ENCODE measurements at regions not wholly inside any gene's neighbourhood (a gene's known extent, or its start where the extent isn't known, plus 50 kb on each side); places are given as distances from the start of the nearest gene placed in this dataset.

DNA sequence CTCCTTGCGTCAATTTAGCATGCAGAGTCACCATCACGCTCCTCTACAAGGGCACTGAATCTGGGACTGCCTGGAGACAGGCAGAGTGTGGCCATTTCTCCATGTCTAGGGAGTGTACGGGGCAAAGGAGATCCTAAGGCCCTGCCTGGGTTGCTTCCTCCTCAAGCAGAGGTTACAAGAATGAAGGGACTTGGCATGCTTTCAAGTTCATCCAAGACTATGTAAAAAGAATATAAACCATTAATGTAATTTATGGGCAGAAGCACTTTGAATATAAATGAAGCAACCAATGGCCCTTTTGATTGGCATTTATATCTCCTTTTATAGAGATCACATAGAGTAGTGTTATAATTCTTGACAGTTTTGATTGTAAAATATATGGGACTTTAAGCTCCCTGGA is 137.5 kb downstream of the BTBD3 start:
- TF ChIP-seq, protein P1, sequence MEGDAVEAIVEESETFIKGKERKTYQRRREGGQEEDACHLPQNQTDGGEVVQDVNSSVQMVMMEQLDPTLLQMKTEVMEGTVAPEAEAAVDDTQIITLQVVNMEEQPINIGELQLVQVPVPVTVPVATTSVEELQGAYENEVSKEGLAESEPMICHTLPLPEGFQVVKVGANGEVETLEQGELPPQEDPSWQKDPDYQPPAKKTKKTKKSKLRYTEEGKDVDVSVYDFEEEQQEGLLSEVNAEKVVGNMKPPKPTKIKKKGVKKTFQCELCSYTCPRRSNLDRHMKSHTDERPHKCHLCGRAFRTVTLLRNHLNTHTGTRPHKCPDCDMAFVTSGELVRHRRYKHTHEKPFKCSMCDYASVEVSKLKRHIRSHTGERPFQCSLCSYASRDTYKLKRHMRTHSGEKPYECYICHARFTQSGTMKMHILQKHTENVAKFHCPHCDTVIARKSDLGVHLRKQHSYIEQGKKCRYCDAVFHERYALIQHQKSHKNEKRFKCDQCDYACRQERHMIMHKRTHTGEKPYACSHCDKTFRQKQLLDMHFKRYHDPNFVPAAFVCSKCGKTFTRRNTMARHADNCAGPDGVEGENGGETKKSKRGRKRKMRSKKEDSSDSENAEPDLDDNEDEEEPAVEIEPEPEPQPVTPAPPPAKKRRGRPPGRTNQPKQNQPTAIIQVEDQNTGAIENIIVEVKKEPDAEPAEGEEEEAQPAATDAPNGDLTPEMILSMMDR (IDR thresholded peaks at IDR 0.05; ENCODE audit: insufficient read depth, low read length, poor library complexity, severe bottlenecking) = no peak
- no peak for DNase-seq (ENCODE audit: low read depth)
- Histone ChIP-seq H3K27me3 (ENCODE audit: control insufficient read depth, insufficient read depth, low read length) (no peaks in the 10 kb centered on the region), H3K4me3 (ENCODE audit: low read depth, low read length) (no peak overlapping the region), H3K36me3 (ENCODE audit: control insufficient read depth, insufficient read depth, low read length) (no peaks in the 10 kb centered on the region)

DNA sequence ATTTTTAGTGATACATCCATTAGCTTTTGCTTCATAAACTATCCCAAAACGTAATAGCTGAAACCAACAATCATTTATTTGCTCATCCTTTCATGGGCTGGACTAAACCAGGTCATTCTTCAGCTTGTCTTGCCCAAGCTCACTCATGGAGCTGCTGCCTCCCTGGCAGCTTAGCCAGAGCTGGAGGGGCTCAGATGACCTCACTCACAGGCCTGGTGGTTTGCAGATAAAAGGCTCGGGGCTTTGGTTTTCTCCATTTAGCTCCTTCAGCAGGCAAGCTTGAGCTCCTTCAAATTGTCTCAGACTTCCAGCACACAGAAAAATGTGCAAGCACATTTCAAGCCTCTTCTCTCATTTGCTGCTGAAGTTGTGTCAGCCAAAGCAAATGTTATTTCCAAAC is 139.1 kb downstream of the BTBD3 start:
- no peaks in the 10 kb centered on the region for H3K36me3 ChIP-seq (ENCODE audit: control insufficient read depth, insufficient read depth, low read length)
- no peak for DNase-seq (ENCODE audit: low read depth)
- no peak overlapping the region for H3K4me3 ChIP-seq (ENCODE audit: low read depth, low read length)
- TF ChIP-seq, protein P1 (IDR thresholded peaks at IDR 0.05; ENCODE audit: insufficient read depth, low read length, poor library complexity, severe bottlenecking) = no peak
- no peaks in the 10 kb centered on the region for H3K27me3 ChIP-seq (ENCODE audit: control insufficient read depth, insufficient read depth, low read length)

DNA sequence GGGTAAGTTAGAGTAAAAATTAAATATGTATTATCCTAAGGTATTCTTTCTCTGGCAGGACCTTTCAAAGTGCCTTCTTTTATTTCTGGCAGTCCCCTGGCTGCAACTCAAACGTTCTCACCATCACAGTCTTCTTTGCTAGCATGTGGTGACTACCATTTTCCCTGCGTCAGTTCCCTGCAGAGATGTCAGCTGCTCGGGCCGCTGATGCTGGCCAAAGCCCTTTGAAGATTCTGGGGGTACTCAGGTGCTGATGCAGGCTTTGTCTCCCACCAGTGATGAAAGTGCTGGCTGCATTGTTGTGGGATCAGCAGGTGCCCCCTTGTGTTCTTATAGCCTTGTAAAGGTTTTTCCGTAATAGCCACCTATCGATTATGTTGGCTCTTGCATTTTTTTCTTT is 140.1 kb downstream of the BTBD3 start:
- no peak for DNase-seq (ENCODE audit: low read depth)
- Histone ChIP-seq H3K27me3 (ENCODE audit: control insufficient read depth, insufficient read depth, low read length) (no peaks in the 10 kb centered on the region), H3K36me3 (ENCODE audit: control insufficient read depth, insufficient read depth, low read length) (no peaks in the 10 kb centered on the region), H3K4me3 (ENCODE audit: low read depth, low read length) (no peak overlapping the region)
- TF ChIP-seq, protein P1 (IDR thresholded peaks at IDR 0.05; ENCODE audit: insufficient read depth, low read length, poor library complexity, severe bottlenecking) = no peak

DNA sequence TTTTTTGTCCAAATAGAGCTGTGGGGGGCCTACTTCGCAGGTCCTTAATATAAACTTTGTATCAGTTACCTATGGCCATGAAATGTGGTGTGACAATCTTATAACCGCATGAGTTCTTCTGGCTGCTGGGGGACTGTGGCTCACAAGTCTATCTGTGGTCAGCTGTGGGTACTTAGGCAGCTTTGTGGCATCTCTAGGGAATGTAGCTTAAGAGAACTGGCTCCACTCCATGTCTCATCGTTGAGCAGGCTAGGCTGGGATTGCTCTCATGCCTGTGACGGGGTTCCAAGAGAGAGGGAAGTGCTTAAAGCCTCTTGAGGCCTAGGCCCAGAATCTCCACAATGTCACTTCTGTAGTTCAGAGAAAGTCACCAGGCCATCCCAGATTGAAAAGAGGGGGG is 140.5 kb downstream of the BTBD3 start:
- no peak overlapping the region for H3K4me3 ChIP-seq (ENCODE audit: low read depth, low read length)
- no peaks in the 10 kb centered on the region for H3K27me3 ChIP-seq (ENCODE audit: control insufficient read depth, insufficient read depth, low read length)
- DNase-seq (ENCODE audit: low read depth) = no peak
- TF ChIP-seq, protein P1 (IDR thresholded peaks at IDR 0.05; ENCODE audit: insufficient read depth, low read length, poor library complexity, severe bottlenecking) = no peak
- no peaks in the 10 kb centered on the region for H3K36me3 ChIP-seq (ENCODE audit: control insufficient read depth, insufficient read depth, low read length)

DNA sequence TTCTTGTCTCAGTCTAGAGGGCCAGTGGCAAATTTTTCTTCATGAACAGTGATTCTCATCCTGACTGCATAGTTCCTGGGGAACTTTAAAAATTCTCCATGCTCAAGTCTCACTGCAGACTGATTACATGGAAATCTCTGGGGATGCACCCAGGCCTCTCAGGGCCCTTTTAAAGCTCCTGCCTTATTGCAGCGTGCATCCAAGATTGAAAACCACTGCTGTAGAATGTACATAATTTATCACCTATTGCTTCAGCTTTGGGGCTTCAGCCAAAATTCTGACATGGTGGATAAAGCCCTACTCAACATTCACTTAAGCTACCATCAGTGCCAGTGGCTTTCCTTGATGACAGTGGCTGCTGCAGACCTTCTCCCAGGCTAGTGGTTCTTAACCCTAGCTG is 143.8 kb downstream of the BTBD3 start:
- no peak overlapping the region for H3K4me3 ChIP-seq (ENCODE audit: low read depth, low read length)
- H3K36me3 ChIP-seq (ENCODE audit: control insufficient read depth, insufficient read depth, low read length) = no peaks in the 10 kb centered on the region
- TF ChIP-seq, protein P1 (IDR thresholded peaks at IDR 0.05; ENCODE audit: insufficient read depth, low read length, poor library complexity, severe bottlenecking) = no peak
- no peaks in the 10 kb centered on the region for H3K27me3 ChIP-seq (ENCODE audit: control insufficient read depth, insufficient read depth, low read length)
- DNase-seq (ENCODE audit: low read depth) = no peak

DNA sequence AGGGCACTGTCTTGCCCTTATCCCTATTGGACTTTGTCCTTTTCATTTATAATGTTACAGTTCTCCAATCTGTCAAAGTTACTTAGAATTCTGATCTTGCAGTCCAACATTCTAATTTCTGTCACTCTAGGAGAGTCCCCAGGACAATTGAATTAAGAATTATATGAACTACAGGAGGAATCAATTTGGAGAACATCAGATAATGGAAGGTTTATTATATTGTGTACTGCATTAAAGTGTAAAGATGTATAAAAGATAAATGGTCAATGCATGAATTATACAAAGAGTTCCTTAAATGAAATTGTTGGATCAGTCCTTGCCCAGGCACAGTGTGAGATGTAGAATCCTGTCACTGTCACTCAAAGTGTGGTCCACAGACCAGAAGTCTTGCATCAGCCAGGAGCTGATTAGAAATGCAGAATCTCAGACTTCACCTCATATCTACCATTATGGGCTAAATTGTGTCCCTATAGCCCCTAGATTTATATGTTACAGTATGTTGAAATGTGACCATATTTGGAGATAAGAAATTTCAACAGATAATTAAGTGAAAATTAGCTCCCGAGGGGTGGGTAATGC is 145.5 kb downstream of the BTBD3 start:
- no peak overlapping the region for H3K4me3 ChIP-seq (ENCODE audit: low read depth, low read length)
- H3K36me3 ChIP-seq (ENCODE audit: control insufficient read depth, insufficient read depth, low read length) = no peaks in the 10 kb centered on the region
- DNase-seq (ENCODE audit: low read depth) = no peak
- TF ChIP-seq, protein P1 (IDR thresholded peaks at IDR 0.05; ENCODE audit: insufficient read depth, low read length, poor library complexity, severe bottlenecking) = no peak
- no peaks in the 10 kb centered on the region for H3K27me3 ChIP-seq (ENCODE audit: control insufficient read depth, insufficient read depth, low read length)
